GM18508 (cell line): ENCODE measurements at regions not wholly inside any gene's neighbourhood (a gene's known extent, or its start where the extent isn't known, plus 50 kb on each side); places are given as distances from the start of the nearest gene placed in this dataset.
"Not testable (repeated sequence)": the region's sequence is repeated elsewhere in the genome, so short reads cannot be mapped to it uniquely, and the experiment has no call there.

ENCODE experiments used
- ATAC-seq: cut with Tn5 transposase; IDR thresholded peaks from one replicate; pipeline ENCODE4 v1.9.1; 2021; ENCODE audit warnings: moderate number of reproducible peaks; ENCODE audit not compliant: insufficient read depth, unreplicated experiment

- ATAC-seq = no peak
Measured at GRCh38 chr2:188785490-188785889, 188.7 kb upstream of the COL3A1 start.

- no peak for ATAC-seq
Measured at GRCh38 chr2:188786368-188786841, 187.8 kb upstream of the COL3A1 start.

GRCh38 chr2:188787021-188787657 is 187.0 kb upstream of the COL3A1 start:
- no peak for ATAC-seq

GRCh38 chr2:188787658-188788240 is 186.4 kb upstream of the COL3A1 start:
- no peak for ATAC-seq

- no peak for ATAC-seq
Measured at GRCh38 chr2:188788621-188789020, 185.6 kb upstream of the COL3A1 start.

GRCh38 chr2:188789951-188790350 is 184.2 kb upstream of the COL3A1 start:
- ATAC-seq = no peak

GRCh38 chr2:188794453-188794852 is 179.7 kb upstream of the COL3A1 start:
- ATAC-seq = not testable (repeated sequence)

GRCh38 chr2:188795762-188796161 is 178.4 kb upstream of the COL3A1 start:
- no peak for ATAC-seq

GRCh38 chr2:188797371-188797770 is 176.8 kb upstream of the COL3A1 start:
- no peak for ATAC-seq

- ATAC-seq = no peak
Measured at GRCh38 chr2:188798159-188798558, 176.0 kb upstream of the COL3A1 start.

GRCh38 chr2:188805219-188805618 is 169.0 kb upstream of the COL3A1 start:
- ATAC-seq = no peak

GRCh38 chr2:188808947-188809355 is 165.2 kb upstream of the COL3A1 start:
- ATAC-seq = no peak

- no peak for ATAC-seq
Measured at GRCh38 chr2:188810586-188810985, 163.6 kb upstream of the COL3A1 start.

- no peak for ATAC-seq
Measured at GRCh38 chr2:188811522-188811921, 162.7 kb upstream of the COL3A1 start.

GRCh38 chr2:188813315-188813714 is 160.9 kb upstream of the COL3A1 start:
- no peak for ATAC-seq

- ATAC-seq = no peak
Measured at GRCh38 chr2:188813857-188814256, 160.3 kb upstream of the COL3A1 start.

- ATAC-seq = no peak
Measured at GRCh38 chr2:188819011-188819410, 155.2 kb upstream of the COL3A1 start.

GRCh38 chr2:188819792-188820191 is 154.4 kb upstream of the COL3A1 start:
- ATAC-seq = no peak

GRCh38 chr2:188820576-188820975 is 153.6 kb upstream of the COL3A1 start:
- ATAC-seq = no peak

GRCh38 chr2:188824125-188824524 is 150.0 kb upstream of the COL3A1 start:
- no peak for ATAC-seq

- ATAC-seq = no peak
Measured at GRCh38 chr2:188833331-188833730, 140.8 kb upstream of the COL3A1 start.

GRCh38 chr2:188833799-188834198 is 140.4 kb upstream of the COL3A1 start:
- no peak for ATAC-seq
